ENCODE measurements at regions not wholly inside any gene's neighbourhood (a gene's known extent, or its start where the extent isn't known, plus 50 kb on each side); places are given as distances from the start of the nearest gene placed in this dataset.

DNA sequence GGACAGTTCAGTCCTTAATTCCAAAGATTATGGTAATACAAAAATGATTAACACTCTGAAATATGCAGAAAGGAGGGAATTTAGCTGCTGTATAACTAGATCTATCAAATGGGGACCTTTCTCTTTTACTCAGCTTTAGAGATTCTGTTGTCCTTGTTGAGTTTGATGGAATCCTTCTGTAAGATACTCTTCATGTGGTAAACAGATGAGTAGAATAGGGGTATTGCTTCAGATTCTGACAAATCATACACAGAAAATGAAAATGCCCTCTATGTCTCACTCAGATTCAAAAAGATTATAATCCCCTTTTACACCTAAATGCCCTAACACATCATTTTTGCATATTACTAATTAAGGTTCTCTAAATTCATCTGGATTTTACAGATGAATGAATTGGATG lies 50.7 kb downstream of the ARHGAP35 start:
- DNase-seq (ENCODE audit: low spot score) = no peak

DNA sequence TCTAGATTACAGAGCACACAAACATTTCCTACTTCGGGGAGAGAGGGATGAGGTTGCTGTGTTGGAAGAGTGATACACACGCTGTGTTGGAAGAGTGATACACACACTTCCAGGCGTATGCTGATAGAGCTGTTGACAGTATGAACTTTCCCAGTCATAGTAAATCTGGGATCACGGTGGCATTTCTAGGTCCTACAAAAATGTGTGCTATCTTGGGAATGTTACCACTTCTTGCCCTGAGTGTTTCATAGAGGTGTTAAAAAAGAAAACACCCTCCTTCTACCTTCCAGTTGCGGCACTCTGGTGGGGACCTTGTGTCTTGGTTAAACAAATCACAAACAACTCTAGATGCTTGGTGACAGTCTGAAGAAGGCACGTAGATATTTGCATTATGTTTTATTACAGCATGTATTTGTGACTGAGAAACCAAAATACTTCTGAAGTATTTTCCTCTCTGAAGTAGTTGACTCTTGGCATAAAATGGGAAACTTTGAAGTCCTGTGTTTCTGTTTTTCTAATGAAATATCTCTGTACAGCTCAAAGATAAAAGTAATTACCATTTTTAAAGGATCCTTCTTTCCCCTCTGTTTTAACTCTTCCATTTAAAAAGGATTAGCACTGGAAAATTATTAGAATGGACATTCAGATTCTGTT lies 52.5 kb downstream of the ARHGAP35 start:
- no peak for DNase-seq (ENCODE audit: low spot score)

DNA sequence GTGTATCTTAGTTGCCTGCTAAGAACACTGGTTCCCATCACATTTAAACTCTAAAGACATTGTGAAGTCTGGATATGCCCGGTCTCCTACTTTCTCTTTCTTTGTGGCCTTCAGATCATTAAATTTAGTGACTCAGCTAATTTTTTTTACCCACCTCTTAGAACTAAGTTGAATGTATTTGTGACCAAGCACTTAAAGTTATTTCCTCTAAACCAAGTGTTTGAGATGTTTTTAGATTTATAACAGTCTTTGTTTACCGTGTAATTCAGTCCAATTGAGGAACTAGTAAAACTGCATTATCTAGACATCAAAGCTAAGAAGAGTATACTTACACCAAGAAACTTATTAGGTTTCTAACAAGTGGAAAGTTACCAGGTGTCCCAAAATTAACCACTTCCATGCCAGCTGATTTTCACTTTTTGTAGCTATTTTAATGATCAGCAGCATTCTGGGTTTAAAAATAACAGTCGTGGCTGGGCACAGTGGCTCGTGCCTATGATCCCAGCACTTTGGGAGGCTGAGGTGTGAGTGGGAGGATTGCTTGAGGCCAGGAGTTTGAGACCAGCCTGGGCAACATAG lies 53.1 kb downstream of the ARHGAP35 start:
- DNase-seq (ENCODE audit: low spot score) = no peak

DNA sequence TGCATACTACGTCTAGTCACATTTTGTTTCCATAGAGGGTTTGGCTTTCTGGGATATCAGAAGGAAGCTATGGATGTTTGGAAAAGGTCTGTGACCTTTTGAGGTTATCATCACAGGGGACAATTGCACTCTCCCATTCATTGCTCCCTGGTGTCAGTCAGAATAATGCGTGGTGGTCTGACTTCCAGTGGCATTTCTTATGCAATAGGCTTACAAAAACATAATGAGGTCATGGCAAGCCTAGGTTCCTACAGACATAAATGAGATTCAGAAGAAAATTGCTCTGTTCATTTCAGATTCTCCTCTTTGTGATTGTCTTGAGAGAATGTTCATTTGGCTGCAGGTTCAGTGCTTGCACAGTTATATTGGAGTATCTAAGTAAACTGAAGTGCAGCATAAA lies 54.6 kb downstream of the ARHGAP35 start:
- no peak for DNase-seq (ENCODE audit: low spot score)

DNA sequence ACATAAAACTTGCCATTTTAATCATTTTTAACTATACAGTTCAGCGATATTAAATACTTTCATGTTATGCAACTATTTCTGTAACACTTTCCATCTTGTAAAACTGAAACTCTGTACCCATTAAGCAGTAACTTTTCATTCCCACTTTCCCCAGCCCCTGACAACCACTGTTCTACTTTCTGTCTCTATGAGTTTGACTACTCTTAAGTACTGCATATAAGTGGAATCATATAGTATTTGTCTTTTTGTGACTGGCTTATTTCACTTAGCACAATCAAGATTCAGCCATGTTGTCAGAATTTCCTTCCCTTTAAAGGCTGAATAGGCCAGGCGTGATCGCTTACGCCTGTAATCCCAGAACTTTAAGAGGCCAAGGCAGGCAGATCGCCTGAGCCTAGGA lies 56.2 kb downstream of the ARHGAP35 start:
- no peak for DNase-seq (ENCODE audit: low spot score)

DNA sequence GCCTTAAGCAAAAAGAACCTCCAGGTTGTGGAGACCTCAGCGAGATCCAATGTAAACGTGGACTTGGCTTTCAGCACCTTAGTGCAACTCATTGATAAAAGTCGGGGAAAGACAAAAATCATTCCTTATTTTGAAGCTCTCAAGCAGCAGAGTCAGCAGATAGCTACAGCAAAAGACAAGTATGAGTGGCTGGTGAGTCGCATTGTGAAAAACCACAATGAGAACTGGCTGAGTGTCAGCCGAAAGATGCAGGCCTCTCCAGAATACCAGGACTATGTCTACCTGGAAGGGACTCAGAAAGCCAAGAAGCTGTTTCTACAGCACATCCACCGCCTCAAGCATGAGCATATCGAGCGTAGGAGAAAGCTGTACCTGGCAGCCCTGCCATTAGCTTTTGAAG lies 58.5 kb downstream of the ARHGAP35 start:
- DNase-seq (ENCODE audit: low spot score) = no peak

DNA sequence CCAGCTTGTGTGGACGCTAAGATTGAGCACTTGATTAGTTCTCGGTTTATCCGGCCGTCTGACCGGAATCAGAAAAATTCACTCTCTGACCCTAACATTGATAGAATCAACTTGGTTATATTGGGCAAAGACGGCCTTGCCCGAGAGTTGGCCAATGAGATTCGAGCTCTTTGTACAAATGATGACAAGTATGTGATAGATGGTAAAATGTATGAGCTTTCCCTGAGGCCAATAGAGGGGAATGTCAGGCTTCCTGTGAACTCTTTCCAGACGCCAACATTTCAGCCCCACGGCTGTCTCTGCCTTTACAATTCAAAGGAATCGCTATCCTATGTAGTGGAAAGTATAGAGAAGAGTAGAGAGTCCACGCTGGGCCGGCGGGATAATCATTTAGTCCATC lies 59.6 kb downstream of the ARHGAP35 start:
- no peak for DNase-seq (ENCODE audit: low spot score)

DNA sequence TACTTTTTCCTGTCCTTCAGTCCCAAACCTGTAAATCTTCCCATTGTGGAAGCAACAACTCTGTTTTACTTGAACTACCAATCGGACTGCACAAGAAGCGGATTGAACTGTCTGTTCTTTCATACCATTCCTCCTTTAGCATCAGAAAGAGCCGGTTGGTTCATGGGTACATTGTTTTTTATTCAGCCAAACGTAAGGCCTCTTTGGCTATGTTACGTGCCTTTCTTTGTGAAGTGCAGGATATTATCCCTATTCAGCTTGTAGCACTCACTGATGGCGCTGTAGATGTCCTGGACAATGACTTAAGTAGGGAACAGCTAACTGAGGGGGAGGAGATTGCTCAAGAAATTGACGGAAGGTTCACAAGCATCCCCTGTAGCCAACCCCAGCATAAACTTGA lies 60.3 kb downstream of the ARHGAP35 start:
- DNase-seq (ENCODE audit: low spot score) = no peak

DNA sequence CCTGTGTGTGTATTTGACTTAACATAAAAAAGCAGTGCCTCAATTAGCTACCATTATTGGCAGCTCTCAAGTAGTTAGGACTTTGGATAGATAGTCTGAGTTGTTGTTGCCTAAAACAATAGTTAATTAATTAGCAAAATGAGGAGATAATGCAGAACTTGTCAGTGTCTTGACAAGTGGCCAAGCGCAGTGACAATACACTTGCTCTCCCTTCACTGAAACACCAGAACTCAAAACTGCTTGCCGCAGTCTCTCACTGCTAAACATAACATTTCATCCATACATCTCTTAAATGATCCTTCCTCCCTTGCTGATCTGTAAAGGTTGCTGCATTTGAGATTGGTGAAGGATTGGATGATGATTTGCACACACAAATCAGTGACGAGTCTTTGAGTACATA lies 61.7 kb downstream of the ARHGAP35 start:
- peak; percentile 48 for DNase-seq (ENCODE audit: low spot score)

DNA sequence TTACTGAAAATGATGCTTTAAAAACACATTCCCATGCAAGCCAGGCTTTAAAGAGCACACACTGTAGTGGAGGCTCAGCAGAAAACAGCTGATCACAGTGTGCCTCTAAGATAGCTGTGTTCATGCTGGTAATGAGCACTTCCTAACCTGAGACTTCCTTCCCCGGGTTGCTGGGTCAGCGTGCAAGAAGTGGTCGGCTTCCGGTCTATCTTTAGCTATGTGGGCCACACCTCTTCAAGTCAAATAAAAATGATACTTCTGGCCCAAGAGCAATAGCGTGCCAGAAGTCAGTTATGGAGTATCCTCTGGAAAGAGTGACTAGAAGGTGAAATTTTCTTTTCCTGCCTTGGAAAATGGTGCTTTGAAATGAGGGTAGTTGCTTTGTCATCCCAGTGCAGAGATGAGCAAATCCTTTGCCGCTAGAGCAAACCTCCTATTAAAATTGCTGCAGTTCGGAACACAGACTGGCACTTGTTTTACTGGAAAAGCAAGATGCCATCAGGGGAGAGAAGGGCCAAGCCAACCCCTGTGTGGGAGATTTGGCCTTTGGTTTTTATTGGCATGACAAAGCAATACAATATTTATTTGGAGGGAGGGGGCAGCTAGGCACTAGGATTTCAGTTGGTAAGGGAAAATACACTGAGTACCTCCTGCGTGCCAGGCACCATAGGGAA lies 64.2 kb downstream of the ARHGAP35 start:
- peak; percentile 37 for DNase-seq (ENCODE audit: low spot score)

DNA sequence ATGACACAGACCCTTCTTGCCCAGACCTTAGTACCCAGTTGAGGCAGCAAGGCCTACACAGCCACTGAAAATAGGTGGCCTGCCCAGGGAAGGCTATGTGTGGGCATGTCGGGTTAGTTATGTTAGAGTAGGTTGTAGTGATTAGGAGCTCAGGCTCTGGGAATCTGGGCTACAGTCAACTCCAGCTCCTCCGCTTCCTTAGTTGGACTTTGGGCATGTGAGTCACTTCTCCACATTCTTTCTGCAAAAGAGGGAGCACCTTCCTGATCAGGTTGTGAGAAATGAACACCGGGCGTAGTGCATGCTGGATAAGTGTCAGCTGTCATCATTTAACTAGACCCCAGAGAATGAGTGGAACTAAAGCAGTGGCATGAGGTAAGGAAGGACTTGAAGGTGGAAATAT lies 64.8 kb downstream of the ARHGAP35 start:
- no peak for DNase-seq (ENCODE audit: low spot score)

DNA sequence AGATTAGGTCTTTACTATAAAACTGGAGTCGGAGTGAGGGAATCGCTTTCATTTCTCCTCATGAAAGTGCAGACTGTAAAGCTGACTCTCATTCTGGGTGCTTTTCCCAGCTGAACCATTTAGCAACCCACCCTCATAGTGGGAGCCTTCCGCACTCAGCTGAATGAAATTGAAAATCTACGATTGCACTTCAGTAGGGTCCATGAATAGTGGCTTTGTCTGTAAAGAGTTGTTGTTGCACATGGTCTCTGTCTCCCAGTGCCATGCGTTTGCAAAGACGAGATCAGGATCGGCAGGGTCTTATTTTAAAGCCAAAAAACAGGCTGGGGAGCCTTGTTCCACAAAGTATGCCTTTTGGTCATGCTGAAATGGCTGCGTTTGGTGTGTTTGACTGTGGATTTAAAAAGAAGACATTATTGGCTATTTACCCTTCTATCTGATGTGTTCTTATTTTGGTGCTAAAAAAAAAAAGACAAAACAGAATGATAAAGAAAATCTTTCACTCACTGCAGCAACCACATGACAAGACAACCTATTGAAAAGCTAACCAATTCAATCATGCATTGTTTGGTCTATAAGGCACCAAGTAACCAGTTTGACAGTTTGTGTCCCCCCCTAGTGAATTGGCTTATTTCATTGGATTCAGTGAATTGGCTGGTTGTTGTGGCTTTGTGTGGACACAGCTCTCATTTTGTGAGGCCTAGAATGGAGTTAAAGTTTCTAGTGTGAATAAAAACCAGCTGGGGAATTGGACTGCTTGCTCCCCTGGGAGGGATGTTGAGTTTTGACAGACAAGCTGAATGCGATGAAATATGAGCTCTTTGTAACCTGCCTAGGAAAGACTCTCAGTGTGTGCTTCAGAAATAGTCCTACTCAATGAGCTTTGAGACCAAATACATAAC lies 65.6 kb downstream of the ARHGAP35 start:
- DNase-seq (ENCODE audit: low spot score) = peak; percentile 89

DNA sequence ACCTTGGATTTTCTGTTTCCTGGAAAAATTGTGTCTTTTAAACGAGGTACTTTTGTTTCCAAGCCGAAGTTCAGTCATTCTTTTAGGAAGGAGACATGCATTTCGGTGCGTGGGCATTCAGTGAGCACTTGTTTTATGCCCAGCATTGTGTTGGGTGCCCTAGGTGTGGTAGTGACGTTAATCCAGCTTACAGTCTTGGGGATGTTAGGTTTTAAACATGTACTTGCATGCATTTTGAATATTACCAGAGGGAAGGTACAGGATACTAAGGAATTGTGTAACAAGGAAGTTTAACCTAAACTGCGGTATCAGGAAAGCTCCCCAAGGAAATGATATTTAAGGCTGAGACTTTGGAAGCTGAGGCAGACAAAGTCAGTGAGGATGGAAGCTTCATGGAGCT lies 66.3 kb downstream of the ARHGAP35 start:
- no peak for DNase-seq (ENCODE audit: low spot score)

DNA sequence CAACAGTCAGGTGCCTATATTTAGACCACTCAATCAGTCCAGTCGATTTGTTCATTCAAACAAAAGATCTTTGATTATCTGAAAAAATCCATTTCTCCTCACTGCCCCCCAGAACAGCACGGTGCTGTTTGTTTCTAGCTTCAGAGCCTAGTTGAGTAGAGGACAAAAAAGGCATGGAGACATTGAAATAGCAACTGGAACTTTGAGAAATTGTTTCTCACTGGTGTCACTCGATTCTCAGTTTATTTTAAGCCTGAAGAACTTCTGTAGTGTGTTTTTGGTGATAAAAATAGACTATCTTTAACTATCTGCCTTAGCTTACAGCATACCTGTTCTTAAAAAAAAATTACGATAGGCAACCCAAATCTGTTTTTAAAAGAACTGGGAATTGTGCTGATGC lies 67.1 kb downstream of the ARHGAP35 start:
- no peak for DNase-seq (ENCODE audit: low spot score)

DNA sequence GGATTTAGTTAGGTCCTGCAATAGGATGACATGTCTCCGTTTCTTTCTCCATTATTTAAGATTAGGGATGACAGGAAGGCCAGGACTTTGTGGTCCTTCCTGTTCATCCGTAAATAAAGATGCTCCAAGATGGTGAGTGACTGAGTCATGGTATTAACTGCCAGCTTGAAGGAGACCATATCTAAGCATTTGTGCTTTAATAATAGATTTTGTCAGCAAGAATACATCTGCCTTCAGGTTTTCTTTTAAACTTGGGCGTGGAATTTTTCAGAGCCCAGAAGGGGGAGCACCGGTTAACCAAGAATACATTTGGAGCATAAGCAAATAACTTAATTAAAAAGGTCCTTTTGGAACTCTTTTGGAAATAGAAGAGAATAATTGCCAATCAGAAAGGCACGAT lies 68.2 kb downstream of the ARHGAP35 start:
- no peak for DNase-seq (ENCODE audit: low spot score)

DNA sequence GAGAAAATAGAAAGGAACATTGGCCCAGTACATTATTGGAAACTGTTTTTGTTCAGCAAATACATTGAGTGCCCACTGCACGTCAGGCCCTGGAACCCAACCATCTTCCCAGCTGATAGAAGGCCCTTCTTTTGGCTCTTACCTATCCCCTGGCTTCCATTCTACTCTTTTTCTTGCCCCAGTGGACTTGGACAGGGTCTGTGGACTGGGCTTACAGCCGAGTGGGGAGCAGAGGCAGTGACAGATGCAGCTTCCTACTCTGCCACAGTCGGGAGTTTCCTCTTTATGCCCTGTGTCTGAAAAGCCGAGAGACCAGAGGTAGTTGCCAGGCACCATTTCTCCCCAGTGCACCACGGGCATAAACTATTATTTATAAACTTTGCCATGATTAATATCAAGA lies 70.4 kb downstream of the ARHGAP35 start:
- DNase-seq (ENCODE audit: low spot score) = peak; percentile 74

DNA sequence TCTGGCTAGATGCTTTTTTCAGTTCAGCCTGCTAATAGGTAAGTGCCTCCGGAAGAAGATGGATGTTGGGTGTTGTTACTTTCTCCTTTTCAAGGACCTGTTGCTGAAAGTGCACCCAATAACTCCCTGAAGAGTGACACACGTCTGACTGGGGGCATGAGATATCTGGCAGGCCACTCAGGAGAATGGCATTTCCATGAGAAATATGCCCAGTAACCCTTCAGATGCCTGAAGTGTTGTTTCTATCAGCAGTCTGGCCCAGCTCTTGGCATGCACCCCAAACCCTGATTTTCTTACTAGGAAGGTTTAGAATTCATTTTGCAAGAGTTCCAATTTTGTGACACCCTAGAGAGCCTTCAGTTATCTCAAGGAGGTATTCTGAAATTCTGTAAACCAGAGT lies 71.5 kb downstream of the ARHGAP35 start:
- DNase-seq (ENCODE audit: low spot score) = no peak

DNA sequence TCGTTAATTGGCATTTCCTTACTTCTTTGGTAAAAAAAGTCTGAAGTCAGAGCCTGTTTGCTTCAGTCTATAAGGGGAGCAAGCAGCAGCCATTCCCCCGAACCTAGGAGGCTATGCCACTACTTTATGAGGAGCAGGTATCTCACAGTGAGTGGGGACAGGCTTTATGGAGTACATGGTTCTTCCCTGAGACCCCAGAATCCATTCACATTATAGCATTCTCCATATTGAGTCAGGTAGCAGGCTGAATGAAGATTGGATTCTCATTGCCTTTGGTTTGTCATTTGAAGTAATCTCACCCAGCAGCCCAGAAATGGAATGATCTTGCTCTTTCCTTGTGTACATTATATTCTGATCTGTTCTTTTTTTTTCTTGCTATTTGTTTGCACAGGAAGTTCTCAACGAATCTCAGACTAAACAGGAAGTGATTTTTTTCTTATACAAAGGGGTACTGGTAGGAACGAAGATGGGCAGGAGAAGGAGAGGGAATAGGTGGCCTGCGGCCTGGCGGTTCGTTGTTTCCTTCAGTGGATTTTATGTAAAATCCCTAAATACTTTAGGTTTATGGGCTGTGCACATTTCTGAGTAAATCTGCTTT lies 74.4 kb downstream of the ARHGAP35 start:
- DNase-seq (ENCODE audit: low spot score) = no peak

DNA sequence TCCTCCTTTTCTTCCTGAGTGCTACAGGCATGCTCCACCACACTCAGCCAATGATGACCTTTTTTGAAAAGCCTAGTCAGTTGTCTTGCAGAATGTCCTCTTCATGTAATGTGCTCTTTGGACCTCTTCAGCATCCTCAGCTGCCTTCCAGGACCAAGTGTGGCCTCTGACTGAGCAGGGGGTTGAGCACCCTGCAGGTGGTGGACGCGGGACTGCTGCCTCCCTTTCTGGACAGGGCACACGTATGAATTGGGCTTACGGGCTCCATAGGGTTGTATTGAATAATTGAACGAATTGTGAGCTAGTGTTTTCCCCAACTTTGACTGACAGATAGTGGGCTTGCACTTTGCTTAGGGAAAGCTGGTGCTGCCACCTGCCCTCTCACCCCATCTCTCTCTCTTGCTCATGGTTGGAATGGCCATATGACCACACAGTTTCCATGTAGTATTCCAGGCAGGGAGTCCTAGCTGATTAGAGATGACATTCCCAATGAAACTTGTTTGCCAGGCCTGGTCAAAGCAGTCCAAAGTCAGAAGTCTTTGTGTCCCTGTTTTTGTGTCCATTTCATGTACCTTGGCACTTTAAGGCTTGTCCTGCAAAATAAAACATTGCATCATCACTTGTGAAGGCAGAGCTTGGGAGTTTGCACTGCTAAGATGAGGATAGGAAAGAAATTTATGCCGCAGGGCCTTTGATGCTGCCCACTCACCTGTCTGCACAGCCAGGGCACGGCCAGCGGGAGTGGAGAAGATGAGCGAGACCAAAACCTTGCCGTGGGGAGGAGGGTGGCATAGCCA lies 76.3 kb upstream of the NPAS1 start:
- no peak for DNase-seq (ENCODE audit: low spot score)

DNA sequence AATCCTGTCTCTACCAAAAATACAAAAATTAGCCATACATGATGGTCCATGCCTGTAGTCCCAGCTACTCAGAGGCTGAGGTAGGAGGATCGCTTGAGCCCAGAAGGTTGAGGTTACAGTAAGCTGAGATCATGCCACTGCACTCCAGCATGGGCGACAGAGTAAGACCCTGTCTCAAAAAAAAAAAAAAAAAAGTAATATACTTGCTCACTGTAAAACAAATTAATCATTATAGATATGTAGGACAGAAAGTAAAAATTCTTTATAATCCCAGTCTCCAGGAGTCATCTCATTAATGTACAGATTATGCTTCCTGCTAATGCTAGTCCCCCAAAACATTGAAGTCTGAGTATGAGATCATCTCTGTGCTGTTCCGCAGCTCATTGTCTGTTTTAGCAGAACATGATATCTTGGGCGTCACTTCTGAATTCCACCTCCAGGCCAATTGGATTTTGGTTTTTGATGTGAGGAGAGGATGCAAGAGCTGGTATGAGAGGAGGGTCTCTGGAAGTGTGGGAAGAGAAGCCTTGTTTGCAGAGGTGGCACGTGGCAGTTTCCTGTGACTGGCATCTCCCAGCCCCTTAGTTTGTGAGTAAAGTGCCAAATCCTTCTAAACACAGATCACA lies 75.4 kb upstream of the NPAS1 start:
- DNase-seq (ENCODE audit: low spot score) = no peak
